SU-DHL-6 (cell line): ENCODE measurements at regions not wholly inside any gene's neighbourhood (a gene's known extent, or its start where the extent isn't known, plus 50 kb on each side); places are given as distances from the start of the nearest gene placed in this dataset.

ENCODE experiments used
- H2AFZ ChIP-seq: fragments of 200-600 bp; sonication (generic); 2 replicates; pipeline ENCODE4 v1.6.1; 2014; ENCODE audit warnings: low read depth, mild to moderate bottlenecking, moderate library complexity, mixed read lengths, antibody characterized with exemption, low read length; ENCODE audit not compliant: severe bottlenecking
- H3F3A ChIP-seq: fragments of 200-600 bp; shearing (Covaris generic); 2 replicates; pipeline ENCODE4 v1.6.0; 2016; ENCODE audit warnings: antibody characterized with exemption, mild to moderate bottlenecking; ENCODE audit not compliant: insufficient read depth
- H3K27ac ChIP-seq: fragments of 200-600 bp; sonication (generic); 2 replicates; pipeline ENCODE4 v1.5.1; 2016; ENCODE audit warnings: low read depth, mild to moderate bottlenecking, low read length, moderate library complexity, mixed read lengths
- H3K27me3 ChIP-seq: fragments of 200-600 bp; sonication (generic), shearing (Covaris generic); 2 replicates; pipeline ENCODE4 v1.6.0; 2014; ENCODE audit warnings: mild to moderate bottlenecking, low read length
- H3K36me3 ChIP-seq: fragments of 200-600 bp; sonication (generic); 2 replicates; pipeline ENCODE4 v1.6.1; 2014; ENCODE audit warnings: mild to moderate bottlenecking, low read length, mixed read lengths
- H3K4me2 ChIP-seq: fragments of 300-600, 200-600 bp; shearing (Covaris generic), sonication (generic); 2 replicates; pipeline ENCODE4 v1.6.0; 2014; ENCODE audit warnings: low read length, low read depth, mild to moderate bottlenecking; ENCODE audit not compliant: poor library complexity, severe bottlenecking
- H3K4me3 ChIP-seq: fragments of 200-600 bp; sonication (generic); 2 replicates; pipeline ENCODE4 v1.5.1; 2014; ENCODE audit warnings: antibody characterized with exemption, low read length, mild to moderate bottlenecking, mixed read lengths; ENCODE audit not compliant: insufficient read depth, poor library complexity, severe bottlenecking
- H3K79me2 ChIP-seq: fragments of 200-600 bp; sonication (generic); 2 replicates; pipeline ENCODE4 v1.6.1; 2014; ENCODE audit warnings: mild to moderate bottlenecking, low read length, moderate library complexity; ENCODE audit not compliant: insufficient read depth
- H3K9ac ChIP-seq: fragments of 200-600 bp; sonication (generic); 2 replicates; pipeline ENCODE4 v1.7.0; 2014; ENCODE audit warnings: mild to moderate bottlenecking, low read length
- H3K9me2 ChIP-seq: fragments of 200-600 bp; sonication (generic); replicated peaks from 2 replicates; pipeline ENCODE4 v1.6.1; 2014; ENCODE audit warnings: low read length; ENCODE audit not compliant: insufficient read depth
- H3K9me3 ChIP-seq: fragments of 200-600 bp; sonication (generic); 2 replicates; pipeline ENCODE4 v1.6.1; 2014; ENCODE audit warnings: low read length, mixed read lengths; ENCODE audit not compliant: insufficient read depth
- H4K20me1 ChIP-seq: fragments of 200-600 bp; sonication (generic); 2 replicates; pipeline ENCODE4 v1.6.1; 2014; ENCODE audit warnings: low read depth, mild to moderate bottlenecking, antibody characterized with exemption, low read length, moderate library complexity, mixed read lengths
- CTCF ChIP-seq: fragments of 200-600 bp; sonication (generic); IDR thresholded peaks from one replicate; pipeline ENCODE4 v1.5.1; 2017; ENCODE audit warnings: antibody characterized with exemption, mild to moderate bottlenecking, low read length, moderate library complexity; ENCODE audit not compliant: insufficient read depth, poor library complexity, severe bottlenecking
- EZH2phosphoT487 ChIP-seq: fragments of 200-600 bp; sonication (generic), shearing (Covaris generic); conservative IDR thresholded peaks from 2 replicates; pipeline ENCODE4 v1.6.1; 2018; ENCODE audit warnings: mild to moderate bottlenecking, antibody characterized with exemption, low read length, moderate library complexity, mixed read lengths

DNA sequence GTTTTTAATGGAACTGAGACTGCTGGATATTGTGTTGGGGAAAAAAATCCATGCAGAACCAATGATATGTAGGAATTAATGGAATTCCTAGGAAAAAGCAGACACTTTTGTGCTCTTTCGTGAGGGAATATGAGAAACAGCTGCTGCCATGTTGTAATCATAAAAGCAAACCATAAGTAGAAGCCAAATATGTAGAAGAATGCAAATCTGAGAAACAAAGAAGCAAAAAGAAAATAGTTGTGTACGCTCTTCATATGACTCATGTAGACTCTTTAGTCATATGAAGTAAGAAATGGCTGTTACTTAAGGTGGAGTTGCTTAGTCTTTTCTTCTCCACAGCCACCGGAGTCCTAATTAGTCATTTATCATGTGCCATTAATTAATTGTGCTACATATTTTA, 298.6 kb upstream of the ZNF717 start:
- Histone ChIP-seq H3K27ac (no peak overlapping the region), H3K4me3 (no peak overlapping the region), H3K9me3 (no peaks in the 10 kb centered on the region), H2AFZ (no peak overlapping the region), H3K9ac (no peak overlapping the region), H3K27me3 (no peaks in the 10 kb centered on the region), H3K9me2 (no peaks in the 10 kb centered on the region), H3F3A (no peaks in the 10 kb centered on the region), H4K20me1 (no peaks in the 10 kb centered on the region), H3K4me2 (no peak overlapping the region), H3K79me2 (no peaks in the 10 kb centered on the region), H3K36me3 (no peaks in the 10 kb centered on the region)
- no peak for TF ChIP-seq CTCF
- no peak for TF ChIP-seq EZH2phosphoT487

- no peaks in the 10 kb centered on the region for H3K27me3 ChIP-seq
- H3K9me3 ChIP-seq = no peaks in the 10 kb centered on the region
- no peaks in the 10 kb centered on the region for H3F3A ChIP-seq
- no peak overlapping the region for H2AFZ ChIP-seq
- H3K79me2 ChIP-seq = no peaks in the 10 kb centered on the region
- no peaks in the 10 kb centered on the region for H3K9me2 ChIP-seq
- no peaks in the 10 kb centered on the region for H3K36me3 ChIP-seq
- TF ChIP-seq EZH2phosphoT487 (no peak), CTCF (no peak)
- no peak overlapping the region for H3K27ac ChIP-seq
- no peak overlapping the region for H3K4me3 ChIP-seq
- no peak overlapping the region for H3K4me2 ChIP-seq
- no peak overlapping the region for H3K9ac ChIP-seq
- H4K20me1 ChIP-seq = no peaks in the 10 kb centered on the region
Measured at GRCh38 chr3:76096036-76096435, 310.7 kb upstream of the ZNF717 start.

DNA sequence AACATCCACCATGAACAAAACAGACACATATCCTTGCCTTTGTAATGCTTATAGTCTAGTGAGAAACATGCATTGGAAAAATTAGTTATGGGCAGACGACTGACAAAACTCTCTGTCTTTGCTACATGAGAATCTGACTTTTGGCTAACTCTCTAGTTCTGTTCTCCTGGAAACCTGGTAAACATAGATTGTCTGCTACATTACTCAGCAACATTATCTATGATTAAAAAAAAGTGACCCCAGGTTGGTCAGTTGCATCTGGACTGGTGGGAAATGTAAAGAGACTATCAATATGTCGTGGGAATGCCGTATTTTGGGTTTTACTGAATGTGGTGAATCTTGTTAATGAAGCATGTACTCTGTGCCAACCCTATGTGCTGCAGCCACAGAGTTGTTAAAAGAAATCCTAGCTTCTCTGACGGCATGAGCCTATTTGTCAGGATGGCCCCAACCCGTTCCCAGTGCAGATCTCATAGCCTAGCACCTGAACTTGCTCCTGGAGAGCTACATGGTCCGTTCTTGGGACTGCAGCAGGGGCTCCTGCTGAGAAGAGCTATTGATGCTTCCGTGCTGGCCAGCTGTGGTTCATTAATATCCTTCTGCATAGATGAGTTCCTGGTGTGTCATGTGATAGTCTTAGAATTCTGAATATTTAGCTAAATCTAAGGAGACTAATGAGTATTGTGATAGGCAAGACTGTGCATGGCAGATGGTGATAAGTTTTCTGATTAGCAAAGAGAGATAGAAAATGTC, 311.7 kb upstream of the ZNF717 start:
- no peaks in the 10 kb centered on the region for H3K79me2 ChIP-seq
- TF ChIP-seq CTCF = no peak
- no peak for TF ChIP-seq EZH2phosphoT487
- no peak overlapping the region for H3K4me3 ChIP-seq
- H3F3A ChIP-seq = no peaks in the 10 kb centered on the region
- no peak overlapping the region for H3K4me2 ChIP-seq
- H3K27me3 ChIP-seq = no peaks in the 10 kb centered on the region
- H3K9me2 ChIP-seq = no peaks in the 10 kb centered on the region
- H4K20me1 ChIP-seq = no peaks in the 10 kb centered on the region
- H3K9ac ChIP-seq = no peak overlapping the region
- no peaks in the 10 kb centered on the region for H3K9me3 ChIP-seq
- no peak overlapping the region for H3K27ac ChIP-seq
- H2AFZ ChIP-seq = no peak overlapping the region
- no peaks in the 10 kb centered on the region for H3K36me3 ChIP-seq
